ENCODE measurements at regions not wholly inside any gene's neighbourhood (a gene's known extent, or its start where the extent isn't known, plus 50 kb on each side); places are given as distances from the start of the nearest gene placed in this dataset.

DNA sequence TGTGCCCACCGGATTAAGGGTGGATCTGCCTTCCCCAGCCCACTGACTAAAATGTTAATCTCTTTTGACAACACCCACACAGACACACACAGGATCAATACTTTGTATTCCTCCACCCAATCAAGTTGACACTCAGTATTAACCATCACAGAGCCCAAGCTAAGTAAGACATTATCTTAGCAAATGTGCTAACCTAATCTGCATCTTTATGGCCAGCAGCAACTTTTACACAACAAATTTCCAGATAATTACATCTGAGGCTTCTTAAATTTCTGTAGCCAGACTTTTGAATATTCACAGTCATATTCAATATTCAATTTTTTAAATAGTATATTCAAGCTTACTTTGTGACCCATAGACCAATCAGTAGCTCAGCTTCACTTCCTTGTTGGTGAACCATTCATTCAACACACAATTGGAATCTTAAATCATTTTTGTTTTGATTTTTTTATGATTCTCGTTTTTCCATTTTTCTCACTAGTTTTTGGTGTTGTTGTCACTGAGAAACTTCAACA, 594.2 kb downstream of the IPMK start:
- Histone ChIP-seq H2AFZ (no peak overlapping the region), H3K27me3 (no peaks in the 10 kb centered on the region), H3K79me2 (no peaks in the 10 kb centered on the region), H3K27ac (no peak overlapping the region), H3K4me2 (no peak overlapping the region), H3K4me1 (ENCODE audit: insufficient read depth) (no peaks in the 10 kb centered on the region), H3K9me2 (replicated peaks; ENCODE audit: insufficient read depth) (no peaks in the 10 kb centered on the region), H3K36me3 (replicated peaks; ENCODE audit: insufficient read depth, low read depth) (no peaks in the 10 kb centered on the region), H3K4me3 (no peak overlapping the region), H4K20me1 (ENCODE audit: insufficient read depth, poor library complexity, severe bottlenecking) (no peaks in the 10 kb centered on the region), H3K9me3 (ENCODE audit: low read depth) (no peaks in the 10 kb centered on the region)
- no peak for DNase-seq (ENCODE audit: low spot score)
- TF ChIP-seq, protein P1, sequence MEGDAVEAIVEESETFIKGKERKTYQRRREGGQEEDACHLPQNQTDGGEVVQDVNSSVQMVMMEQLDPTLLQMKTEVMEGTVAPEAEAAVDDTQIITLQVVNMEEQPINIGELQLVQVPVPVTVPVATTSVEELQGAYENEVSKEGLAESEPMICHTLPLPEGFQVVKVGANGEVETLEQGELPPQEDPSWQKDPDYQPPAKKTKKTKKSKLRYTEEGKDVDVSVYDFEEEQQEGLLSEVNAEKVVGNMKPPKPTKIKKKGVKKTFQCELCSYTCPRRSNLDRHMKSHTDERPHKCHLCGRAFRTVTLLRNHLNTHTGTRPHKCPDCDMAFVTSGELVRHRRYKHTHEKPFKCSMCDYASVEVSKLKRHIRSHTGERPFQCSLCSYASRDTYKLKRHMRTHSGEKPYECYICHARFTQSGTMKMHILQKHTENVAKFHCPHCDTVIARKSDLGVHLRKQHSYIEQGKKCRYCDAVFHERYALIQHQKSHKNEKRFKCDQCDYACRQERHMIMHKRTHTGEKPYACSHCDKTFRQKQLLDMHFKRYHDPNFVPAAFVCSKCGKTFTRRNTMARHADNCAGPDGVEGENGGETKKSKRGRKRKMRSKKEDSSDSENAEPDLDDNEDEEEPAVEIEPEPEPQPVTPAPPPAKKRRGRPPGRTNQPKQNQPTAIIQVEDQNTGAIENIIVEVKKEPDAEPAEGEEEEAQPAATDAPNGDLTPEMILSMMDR (IDR thresholded peaks at IDR 0.05; ENCODE audit: poor library complexity) = no peak
- TF ChIP-seq EZH2phosphoT487 (IDR thresholded peaks at IDR 0.05; ENCODE audit: low read depth, severe bottlenecking, unreplicated experiment) = no peak
- no peak for TF ChIP-seq EZH2 (IDR thresholded peaks at IDR 0.05; ENCODE audit: borderline replicate concordance)
- 88% methylated on average over 2 of the region's 2 CpGs for WGBS (ENCODE audit: low lambda C conversion rate, missing lambda C conversion rate)

DNA sequence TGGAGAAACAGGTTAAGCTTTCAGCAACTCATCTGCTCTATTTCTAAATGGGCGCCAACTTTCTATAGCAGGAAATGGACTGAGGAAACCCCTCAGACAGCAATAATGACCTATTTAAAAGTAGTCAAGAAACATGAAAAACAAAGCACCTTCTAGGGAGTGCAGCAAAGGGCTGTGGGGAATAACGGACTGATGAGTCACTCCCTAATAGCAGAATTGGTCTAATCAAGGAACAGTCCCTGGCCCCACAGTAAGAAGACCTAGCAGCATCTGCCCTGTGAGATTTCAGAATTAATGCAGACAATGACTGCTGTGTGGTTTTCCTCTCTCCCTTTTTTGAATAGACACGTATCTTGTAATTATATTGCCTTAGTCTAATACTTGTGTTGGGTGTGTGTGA, 602.9 kb downstream of the IPMK start:
- H3K79me2 ChIP-seq = no peaks in the 10 kb centered on the region
- no peak overlapping the region for H2AFZ ChIP-seq
- H3K4me1 ChIP-seq (ENCODE audit: insufficient read depth) = no peaks in the 10 kb centered on the region
- no peaks in the 10 kb centered on the region for H3K9me3 ChIP-seq (ENCODE audit: low read depth)
- TF ChIP-seq EZH2phosphoT487 (IDR thresholded peaks at IDR 0.05; ENCODE audit: low read depth, severe bottlenecking, unreplicated experiment) = no peak
- TF ChIP-seq EZH2 (IDR thresholded peaks at IDR 0.05; ENCODE audit: borderline replicate concordance) = no peak
- TF ChIP-seq, protein P1 (IDR thresholded peaks at IDR 0.05; ENCODE audit: poor library complexity) = no peak
- H3K27me3 ChIP-seq = no peaks in the 10 kb centered on the region
- no peak for DNase-seq (ENCODE audit: low spot score)
- H3K27ac ChIP-seq = no peak overlapping the region
- H3K4me3 ChIP-seq = no peak overlapping the region
- no peak overlapping the region for H3K4me2 ChIP-seq
- no peaks in the 10 kb centered on the region for H4K20me1 ChIP-seq (ENCODE audit: insufficient read depth, poor library complexity, severe bottlenecking)
- no peaks in the 10 kb centered on the region for H3K9me2 ChIP-seq (replicated peaks; ENCODE audit: insufficient read depth)
- 65% methylated on average over 3 of the region's 3 CpGs for WGBS (ENCODE audit: low lambda C conversion rate, missing lambda C conversion rate)
- no peaks in the 10 kb centered on the region for H3K36me3 ChIP-seq (replicated peaks; ENCODE audit: insufficient read depth, low read depth)

GRCh38 chr10:57663401-57663800, 604.3 kb downstream of the IPMK start:
- Histone ChIP-seq H3K4me2 (no peak overlapping the region), H4K20me1 (ENCODE audit: insufficient read depth, poor library complexity, severe bottlenecking) (no peaks in the 10 kb centered on the region), H3K79me2 (no peaks in the 10 kb centered on the region), H2AFZ (no peak overlapping the region), H3K36me3 (replicated peaks; ENCODE audit: insufficient read depth, low read depth) (no peaks in the 10 kb centered on the region), H3K9me3 (ENCODE audit: low read depth) (no peaks in the 10 kb centered on the region), H3K27ac (no peak overlapping the region), H3K4me3 (no peak overlapping the region), H3K27me3 (no peaks in the 10 kb centered on the region), H3K4me1 (ENCODE audit: insufficient read depth) (no peaks in the 10 kb centered on the region), H3K9me2 (replicated peaks; ENCODE audit: insufficient read depth) (no peaks in the 10 kb centered on the region)
- WGBS (ENCODE audit: low lambda C conversion rate, missing lambda C conversion rate) = 86% methylated on average over 2 of the region's 2 CpGs
- TF ChIP-seq, protein P1 (IDR thresholded peaks at IDR 0.05; ENCODE audit: poor library complexity) = no peak
- TF ChIP-seq EZH2 (IDR thresholded peaks at IDR 0.05; ENCODE audit: borderline replicate concordance) (no peak), EZH2phosphoT487 (IDR thresholded peaks at IDR 0.05; ENCODE audit: low read depth, severe bottlenecking, unreplicated experiment) (no peak)
- no peak for DNase-seq (ENCODE audit: low spot score)

DNA sequence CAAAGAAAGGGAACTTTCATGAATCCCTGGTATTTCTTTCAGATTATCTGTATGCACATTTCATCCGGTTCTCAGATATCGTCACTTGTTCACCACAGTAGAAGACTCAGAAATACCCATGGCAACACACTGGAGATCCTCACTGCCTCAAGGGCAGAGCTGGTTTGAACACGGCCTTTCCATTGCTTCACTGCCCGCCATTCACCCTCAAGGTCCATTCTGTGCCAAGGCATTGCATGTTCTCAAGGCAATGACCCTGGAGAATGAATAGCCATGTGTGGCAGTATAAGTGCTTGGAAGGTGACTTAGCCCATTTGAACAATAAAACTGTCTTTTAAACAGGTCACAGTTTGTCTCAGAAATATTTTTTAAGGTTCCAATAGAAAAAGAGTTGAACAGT, 606.5 kb downstream of the IPMK start:
- WGBS (ENCODE audit: low lambda C conversion rate, missing lambda C conversion rate) = 88% methylated on average over 4 of the region's 4 CpGs
- TF ChIP-seq EZH2 (IDR thresholded peaks at IDR 0.05; ENCODE audit: borderline replicate concordance) = no peak
- no peak for TF ChIP-seq EZH2phosphoT487 (IDR thresholded peaks at IDR 0.05; ENCODE audit: low read depth, severe bottlenecking, unreplicated experiment)
- TF ChIP-seq, protein P1 (IDR thresholded peaks at IDR 0.05; ENCODE audit: poor library complexity) = no peak

More for the DNA sequence above, 606.5 kb downstream of the IPMK start:
- H4K20me1 ChIP-seq (ENCODE audit: insufficient read depth, poor library complexity, severe bottlenecking) = no peaks in the 10 kb centered on the region
- H3K36me3 ChIP-seq (replicated peaks; ENCODE audit: insufficient read depth, low read depth) = no peaks in the 10 kb centered on the region
- no peaks in the 10 kb centered on the region for H3K4me1 ChIP-seq (ENCODE audit: insufficient read depth)
- no peaks in the 10 kb centered on the region for H3K9me3 ChIP-seq (ENCODE audit: low read depth)
- H2AFZ ChIP-seq = no peak overlapping the region
- no peak overlapping the region for H3K4me2 ChIP-seq
- no peaks in the 10 kb centered on the region for H3K79me2 ChIP-seq
- no peak overlapping the region for H3K27ac ChIP-seq
- H3K4me3 ChIP-seq = no peak overlapping the region
- H3K9me2 ChIP-seq (replicated peaks; ENCODE audit: insufficient read depth) = no peaks in the 10 kb centered on the region
- DNase-seq (ENCODE audit: low spot score) = no peak
- no peaks in the 10 kb centered on the region for H3K27me3 ChIP-seq

All from hepatocyte (in vitro differentiated cells).